Motor neuron (in vitro differentiated cells): ENCODE measurements at regions not wholly inside any gene's neighbourhood (a gene's known extent, or its start where the extent isn't known, plus 50 kb on each side); places are given as distances from the start of the nearest gene placed in this dataset.

Experiments
- ATAC-seq, 8 experiments: fragments of 200-7000 bp; cut with Tn5 transposase; replicated peaks in 6 of 8; 2 replicates each; pipeline ENCODE4 v1.8.0; 2021; ENCODE audit warnings: mild to moderate bottlenecking in 8 of 8, moderate library complexity in 8 of 8
- H3K27ac ChIP-seq, 2 donors: fragments of 250-450 bp; sonication (Bioruptor Pico); 2 replicates each; pipeline ENCODE4 v1.9.0; 2021; ENCODE audit warnings: antibody characterized with exemption in 2 of 2, mild to moderate bottlenecking in 2 of 2, moderate library complexity in 1 of 2
- H3K4me1 ChIP-seq, 2 donors: fragments of 250-450 bp; sonication (Bioruptor Pico); replicated peaks in 1 of 2; 2 replicates each; pipeline ENCODE4 v1.6.1; 2021; ENCODE audit warnings: antibody characterized with exemption in 2 of 2, mild to moderate bottlenecking in 2 of 2, moderate library complexity in 1 of 2
- H3K4me3 ChIP-seq, 5 donors: fragments of 250-450 bp; sonication (Bioruptor Pico); 2 replicates each; pipeline ENCODE4 v1.9.0; 2021; ENCODE audit warnings: antibody characterized with exemption in 5 of 5, mild to moderate bottlenecking in 5 of 5, moderate library complexity in 4 of 5
- WGBS, 10 experiments: fragments of 450-650 bp; shearing (Covaris generic); methylation state at CpG; one replicate each; pipeline ENCODE4 v1.0.0; 2022; 5-methylcytosine and 5-hydroxymethylcytosine counted together
- in situ Hi-C, 9 experiments: fragments of 400-800 bp; cut with MboI; loops; one replicate each; pipeline ENCODE4 v1.15.0; 2021; ENCODE audit warnings: low sequenced_read_pairs in 9 of 9, low pct_unique_long_range_greater_than_20kb in 2 of 9; ENCODE audit not compliant: unreplicated experiment in 9 of 9

DNA sequence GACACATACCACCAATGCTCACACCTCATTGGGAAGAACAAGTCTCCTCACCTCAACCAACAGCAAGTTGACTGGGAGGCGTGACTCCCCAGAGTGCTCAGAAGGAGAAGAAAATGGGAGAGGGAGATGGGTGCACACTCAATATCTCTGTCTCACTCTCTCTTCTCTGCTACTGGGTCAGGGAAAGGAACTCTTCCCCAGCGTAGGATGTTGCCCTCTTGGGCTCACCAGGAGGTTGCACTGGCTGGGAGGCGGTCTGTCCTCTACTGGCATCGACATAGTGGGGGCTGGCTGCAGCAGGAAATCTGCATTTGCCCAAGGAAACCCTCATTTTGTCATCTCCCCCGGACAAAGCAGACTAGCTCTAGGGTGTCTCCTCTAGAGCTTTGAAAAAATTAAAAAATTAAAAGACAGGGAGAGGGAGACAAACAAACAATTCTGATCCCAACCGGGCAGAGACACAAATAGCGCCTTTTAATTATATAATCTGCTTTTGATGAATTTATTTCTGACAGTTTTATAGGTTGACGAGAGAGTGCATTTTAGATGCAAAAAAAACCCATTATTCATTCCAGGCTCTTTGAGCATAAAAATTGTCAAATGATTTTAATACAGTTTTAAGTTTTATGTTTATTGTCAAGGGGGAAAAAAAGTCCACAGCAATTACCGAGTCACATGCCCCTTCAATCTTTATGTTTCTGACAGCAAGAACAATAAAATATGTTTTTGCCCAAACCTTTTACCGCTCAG lies 179.3 kb upstream of the MVB12B start:
- in situ Hi-C loops, result no loop called here
- WGBS, 10 experiments, result 3 to 100% (median 27%) methylated on average over 2 to 8 of the region's 10 CpGs; no CpG with 5 or more reads in 1 of the 10 experiments
- H3K27ac ChIP-seq, result peak overlapping the region; percentile 4 to 49
- peaks cover 49 to 63% of the 10 kb centered on the region in 2 donors for H3K4me1 ChIP-seq
- no peak overlapping the region for H3K4me3 ChIP-seq
- ATAC-seq, result peak in 6 of 8 experiments; percentile 17 to 66 (median 58)

DNA sequence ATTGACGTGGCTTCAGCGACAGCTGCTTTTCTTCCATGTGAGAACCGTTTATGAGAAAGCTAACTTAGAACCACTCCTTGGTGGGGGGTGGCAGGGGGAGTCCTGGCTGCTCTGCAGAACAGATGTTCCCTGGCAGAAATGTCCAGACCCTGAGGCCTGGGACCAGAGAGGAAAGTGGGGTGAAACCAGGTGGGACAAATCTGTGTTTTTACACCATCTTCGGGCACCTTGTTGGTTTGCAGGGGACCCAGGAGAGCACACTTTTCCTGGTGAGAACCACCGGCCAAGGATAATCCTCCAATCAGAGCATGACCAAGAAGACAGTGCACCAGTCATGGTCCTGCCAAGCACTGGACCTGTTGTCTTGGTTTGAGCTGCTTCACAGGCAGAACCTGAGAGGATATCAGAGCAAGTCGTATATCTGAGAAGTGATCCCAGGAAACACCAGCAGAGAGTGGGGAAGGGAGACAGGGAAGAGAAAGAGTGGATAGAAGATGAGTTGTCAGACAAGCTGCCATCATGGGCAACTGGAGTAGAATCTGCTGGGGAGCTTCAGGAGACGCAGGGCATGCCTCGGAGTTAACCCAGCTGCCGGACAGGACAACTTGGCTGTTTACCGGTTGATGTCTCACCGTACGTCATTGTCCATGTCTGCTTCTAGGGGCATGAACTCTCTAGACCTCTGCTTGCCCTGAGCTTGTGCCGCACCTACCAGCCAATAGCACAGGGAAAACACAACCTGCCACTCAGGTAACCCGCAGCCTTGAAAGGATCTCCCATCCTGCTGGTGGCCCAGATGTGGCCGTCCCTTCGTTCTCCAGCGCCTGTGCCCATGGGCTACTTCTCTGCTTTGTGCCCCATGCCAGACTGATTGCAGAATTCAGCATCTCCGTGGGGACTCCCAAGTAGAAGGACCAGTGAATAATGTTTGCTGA lies 178.4 kb upstream of the MVB12B start:
- Histone ChIP-seq H3K27ac (peak overlapping the region; percentile 29 to 49), H3K4me1 (peaks cover 50 to 63% of the 10 kb centered on the region in 2 donors), H3K4me3 (no peak overlapping the region)
- in situ Hi-C loops, result no loop called here
- 27 to 100% (median 62%) methylated on average over 1 to 8 of the region's 18 CpGs for WGBS, 10 experiments
- ATAC-seq, result peak in 4 of 8 experiments; percentile 20 to 36 (median 32)

DNA sequence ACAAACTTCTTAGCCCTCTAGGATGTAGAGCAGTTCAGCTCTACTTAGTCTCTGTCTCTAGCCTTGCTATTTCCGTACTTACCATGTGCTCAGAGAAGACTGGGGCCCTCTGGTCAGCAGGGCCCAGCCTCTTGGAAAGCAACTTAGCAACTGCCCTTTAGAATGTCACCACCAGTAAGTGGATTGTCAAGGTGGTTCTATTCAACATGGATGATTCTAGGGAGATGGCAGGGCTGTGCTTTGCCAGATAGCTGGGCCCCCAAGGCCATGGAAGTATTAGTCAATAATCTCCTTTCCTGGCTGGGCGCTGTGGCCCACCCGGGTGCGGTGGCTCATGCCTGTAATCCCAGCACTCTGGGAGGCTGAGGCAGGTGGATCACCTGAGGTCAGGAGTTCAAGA lies 177.6 kb upstream of the MVB12B start:
- no peak overlapping the region for H3K4me3 ChIP-seq
- H3K4me1 ChIP-seq, result peaks cover 52 to 63% of the 10 kb centered on the region in 2 donors
- in situ Hi-C loops, result no loop called here
- WGBS, 10 experiments, result 50 to 100% (median 87%) methylated on average over 1 to 3 of the region's 4 CpGs; no CpG with 5 or more reads in 6 of the 10 experiments
- ATAC-seq, result no peak
- H3K27ac ChIP-seq, result no peak overlapping the region

DNA sequence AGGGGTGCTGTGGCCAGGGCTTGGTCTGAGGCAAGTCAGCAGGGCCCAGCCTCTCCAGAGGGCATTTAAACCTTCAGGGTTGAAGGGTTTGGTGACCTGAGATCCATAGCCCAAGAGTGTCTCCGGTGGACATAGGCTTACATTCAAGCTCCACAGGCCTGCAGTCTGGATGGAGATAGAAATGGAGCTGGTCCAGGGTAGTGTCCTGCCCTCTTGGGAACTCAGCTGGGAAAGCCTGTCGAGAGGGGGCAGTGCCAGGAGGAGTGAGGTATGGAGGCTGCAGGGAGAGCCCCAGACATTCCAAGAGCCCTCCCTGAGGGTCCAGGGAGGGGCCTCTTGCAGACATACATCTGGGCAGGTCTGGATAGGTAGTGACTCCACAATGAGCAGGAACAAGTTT lies 177.0 kb upstream of the MVB12B start:
- 60 to 100% (median 80%) methylated on average over 1 to 2 of the region's 2 CpGs; no CpG with 5 or more reads in 5 of the 10 experiments for WGBS, 10 experiments

DNA sequence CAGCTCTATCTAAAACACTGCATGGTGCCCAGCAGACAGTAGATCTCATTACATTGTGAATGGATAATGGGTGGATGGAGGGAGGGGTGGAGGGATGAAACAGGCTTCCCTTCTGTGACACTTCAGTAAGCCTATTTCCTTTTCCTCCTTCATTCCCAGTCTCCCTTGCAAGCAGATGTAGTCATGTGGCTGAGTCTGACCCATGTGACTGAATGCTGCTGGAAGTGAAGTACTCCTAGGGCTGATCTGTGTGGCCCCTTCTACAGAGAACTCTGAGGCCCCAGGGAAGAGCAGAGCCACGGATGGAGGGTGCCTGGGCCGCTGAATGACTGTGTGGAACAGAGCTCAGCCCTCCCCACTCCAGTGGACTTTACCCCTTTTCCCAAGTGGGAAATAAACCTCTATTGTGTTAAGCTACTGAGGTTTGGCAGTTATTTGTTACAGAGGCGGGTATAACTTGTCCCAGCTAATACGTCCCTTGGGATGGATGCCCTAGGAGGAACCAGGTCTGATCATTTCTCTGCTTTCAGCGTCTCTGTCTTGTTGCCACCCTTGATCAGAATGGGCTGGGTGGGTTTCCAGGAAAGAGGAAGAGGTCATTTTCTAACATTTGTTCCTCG lies 176.1 kb upstream of the MVB12B start:
- H3K27ac ChIP-seq, result peak overlapping the region in 1 of 2 donors; percentile 18
- in situ Hi-C loops, result no loop called here
- 20 to 100% (median 78%) methylated on average over 1 to 2 of the region's 6 CpGs; no CpG with 5 or more reads in 6 of the 10 experiments for WGBS, 10 experiments
- peak in 3 of 8 experiments; percentile 2 to 43 (median 20) for ATAC-seq
- peaks cover 55 to 65% of the 10 kb centered on the region in 2 donors for H3K4me1 ChIP-seq
- H3K4me3 ChIP-seq, result no peak overlapping the region

More for the DNA sequence above, 177.0 kb upstream of the MVB12B start:
- in situ Hi-C loops, result no loop called here
- Histone ChIP-seq H3K4me1 (peaks cover 54 to 63% of the 10 kb centered on the region in 2 donors), H3K4me3 (no peak overlapping the region), H3K27ac (no peak overlapping the region)
- ATAC-seq, result no peak

DNA sequence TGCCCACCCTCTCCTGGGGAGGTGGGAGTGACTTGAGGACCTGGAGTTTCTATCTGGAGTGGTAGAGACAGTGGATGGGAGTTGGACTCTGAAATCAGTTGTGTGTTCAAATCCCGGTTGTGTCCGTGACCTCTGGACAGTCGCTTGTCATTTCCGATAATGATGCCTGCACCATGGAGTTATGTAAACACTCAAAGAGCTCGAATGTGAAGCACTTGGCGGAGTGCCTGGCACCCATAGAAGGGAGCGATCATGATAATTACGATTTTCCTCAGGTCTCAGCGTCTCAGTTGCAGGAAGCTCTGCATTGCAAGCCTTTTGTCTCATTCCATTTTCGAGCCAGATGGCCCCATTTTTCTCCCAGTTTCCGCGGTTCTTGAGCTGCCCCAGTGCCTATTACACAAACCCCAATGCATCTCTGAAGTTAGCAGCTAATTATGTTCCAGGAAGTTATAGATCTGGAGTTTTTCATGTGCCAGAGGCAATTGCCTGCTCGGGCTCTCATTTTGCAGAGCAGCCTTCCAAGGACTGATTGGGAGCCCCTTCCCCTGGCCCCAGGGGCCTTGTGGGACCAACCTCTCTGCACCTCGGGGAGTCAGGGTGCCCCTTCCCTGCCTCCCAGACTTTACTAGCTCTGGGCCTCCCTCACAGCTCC lies 175.5 kb upstream of the MVB12B start:
- H3K4me3 ChIP-seq, result no peak overlapping the region
- peak in 1 of 8 experiments; percentile 3 for ATAC-seq
- peaks cover 54 to 62% of the 10 kb centered on the region in 2 donors for H3K4me1 ChIP-seq
- peak overlapping the region; percentile 37 to 60 for H3K27ac ChIP-seq
- in situ Hi-C loops, result no loop called here
- 0 to 95% (median 63%) methylated on average over 1 to 7 of the region's 14 CpGs; no CpG with 5 or more reads in 4 of the 10 experiments for WGBS, 10 experiments

DNA sequence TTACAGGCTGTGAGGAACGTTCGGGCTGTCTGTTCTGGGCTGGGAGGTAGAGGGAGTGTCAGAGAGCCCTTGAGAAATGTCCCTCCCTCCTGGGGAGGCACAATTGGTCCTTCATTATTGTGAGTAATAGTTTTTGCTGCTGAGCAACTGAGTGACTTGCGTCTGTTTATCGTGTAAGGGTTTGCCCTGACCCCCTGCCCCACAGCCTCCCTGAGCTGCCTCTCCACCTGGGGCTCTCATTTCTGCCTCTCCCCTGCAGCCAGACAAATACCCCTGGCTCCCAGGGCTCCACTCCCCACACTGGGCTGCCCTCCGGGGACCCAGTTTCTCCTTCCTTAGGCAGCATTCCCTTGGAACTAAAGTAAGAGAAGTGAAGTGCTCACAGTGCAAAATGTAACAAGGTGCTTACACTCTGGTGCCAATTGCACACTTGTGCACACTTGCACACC lies 174.9 kb upstream of the MVB12B start:
- ATAC-seq, result peak; percentile 46 to 89 (median 80)
- peak overlapping the region; percentile 37 to 60 for H3K27ac ChIP-seq
- in situ Hi-C loops, result no loop called here
- peaks cover 50 to 61% of the 10 kb centered on the region in 2 donors for H3K4me1 ChIP-seq
- H3K4me3 ChIP-seq, result no peak overlapping the region
- 0 to 19% (median 8%) methylated on average over 1 to 4 of the region's 5 CpGs; no CpG with 5 or more reads in 5 of the 10 experiments for WGBS, 10 experiments

DNA sequence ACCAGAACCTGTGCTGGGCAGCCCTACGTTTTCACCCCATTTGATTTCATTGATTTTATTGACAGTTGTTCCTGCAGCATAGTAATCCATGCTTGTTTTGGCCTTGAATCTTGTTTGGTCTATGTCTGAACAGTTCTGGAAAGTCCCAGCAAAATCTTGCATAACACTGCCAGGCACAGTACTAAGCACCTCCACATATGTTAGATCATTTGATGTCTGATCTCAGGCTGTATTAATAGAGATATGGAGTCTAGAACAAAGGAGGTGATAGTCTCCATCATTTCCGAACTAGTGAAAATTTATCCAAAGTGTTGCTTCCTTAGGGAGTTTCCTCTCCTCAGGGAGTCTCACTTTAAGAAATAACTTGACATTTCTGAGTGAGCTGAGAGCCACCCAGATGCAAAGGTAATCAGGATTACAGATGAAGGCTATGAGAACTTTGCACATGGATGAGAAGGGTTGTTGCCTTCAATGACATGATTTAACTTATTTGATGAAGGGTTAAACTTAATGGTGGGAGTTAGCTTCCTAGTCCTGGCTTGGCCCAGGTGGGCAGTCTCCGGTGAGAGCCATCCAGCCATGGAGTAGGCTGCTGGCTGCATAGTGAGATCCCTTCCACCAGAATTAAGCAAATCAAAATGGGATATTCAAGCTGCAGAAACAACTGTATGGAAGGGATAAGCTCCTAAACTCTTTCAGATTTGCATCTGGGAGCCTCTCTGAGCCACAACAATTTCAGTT lies 173.8 kb upstream of the MVB12B start:
- WGBS, 10 experiments, result 30 to 100% (median 84%) methylated on average over 1 to 3 of the region's 3 CpGs; no CpG with 5 or more reads in 3 of the 10 experiments

DNA sequence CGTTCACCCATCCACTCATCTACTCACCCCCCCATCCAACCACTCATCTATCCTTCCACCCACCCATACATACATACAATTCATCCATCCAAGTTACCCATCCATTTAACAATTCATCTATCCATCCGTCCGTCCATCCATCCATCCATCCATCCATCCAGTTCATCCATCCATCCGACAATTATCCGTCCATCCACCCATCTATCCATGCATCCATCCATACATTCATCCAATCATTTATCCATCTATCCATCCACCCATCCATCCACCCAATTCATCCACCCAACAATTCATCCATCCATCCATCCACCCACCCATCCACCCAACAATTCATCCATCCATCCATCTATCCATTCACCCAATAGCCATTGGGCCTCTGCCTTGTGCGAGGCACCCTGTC lies 173.2 kb upstream of the MVB12B start:
- in situ Hi-C loops, result no loop called here
- H3K27ac ChIP-seq, result no peak overlapping the region
- WGBS, 10 experiments, result 0 to 100% (median 80%) methylated on average over 1 to 6 of the region's 6 CpGs; no CpG with 5 or more reads in 3 of the 10 experiments
- no peak overlapping the region for H3K4me3 ChIP-seq
- ATAC-seq, result no peak
- H3K4me1 ChIP-seq, result peaks cover 51 to 61% of the 10 kb centered on the region in 2 donors

More for the DNA sequence above, 173.8 kb upstream of the MVB12B start:
- in situ Hi-C loops, result no loop called here
- H3K27ac ChIP-seq, result no peak overlapping the region
- ATAC-seq, result no peak
- H3K4me1 ChIP-seq, result peaks cover 50 to 61% of the 10 kb centered on the region in 2 donors
- H3K4me3 ChIP-seq, result no peak overlapping the region

DNA sequence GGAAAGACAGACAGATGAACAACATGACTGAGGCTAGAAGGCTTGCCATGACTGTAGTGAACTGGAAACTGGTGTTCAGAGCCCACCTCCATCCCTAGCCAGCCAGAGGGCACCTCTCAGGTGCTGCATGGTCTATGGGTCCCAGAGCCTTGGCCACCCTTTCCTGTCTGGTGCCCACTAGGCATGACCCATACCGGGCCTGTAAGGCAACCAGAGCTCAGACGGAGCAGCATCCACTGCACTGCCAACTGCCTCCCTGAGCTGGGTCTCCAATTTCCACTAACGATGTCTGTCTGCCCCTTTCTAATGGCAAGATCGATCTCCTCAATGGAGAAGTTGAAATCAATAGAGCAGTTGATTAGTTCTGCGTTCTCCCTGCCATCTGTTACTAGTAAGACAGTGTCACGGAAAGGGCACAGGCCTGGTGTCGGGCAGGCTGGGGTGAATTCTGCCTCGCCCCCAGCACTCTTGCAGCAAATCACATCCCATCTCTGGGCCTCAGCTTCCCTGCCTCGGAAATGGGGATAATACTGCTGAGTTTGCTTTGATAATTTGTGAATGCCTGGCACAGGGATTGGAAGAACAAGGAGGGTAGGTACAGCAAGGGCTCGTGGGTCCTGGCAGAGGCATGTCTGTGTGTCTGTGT lies 172.3 kb upstream of the MVB12B start:
- 0 to 100% (median 63%) methylated on average over 1 to 7 of the region's 10 CpGs; no CpG with 5 or more reads in 3 of the 10 experiments for WGBS, 10 experiments
- ATAC-seq, result no peak
- no peak overlapping the region for H3K4me3 ChIP-seq
- in situ Hi-C loops, result no loop called here
- peak overlapping the region; percentile 16 to 49 for H3K27ac ChIP-seq
- H3K4me1 ChIP-seq, result peaks cover 51 to 65% of the 10 kb centered on the region in 2 donors

DNA sequence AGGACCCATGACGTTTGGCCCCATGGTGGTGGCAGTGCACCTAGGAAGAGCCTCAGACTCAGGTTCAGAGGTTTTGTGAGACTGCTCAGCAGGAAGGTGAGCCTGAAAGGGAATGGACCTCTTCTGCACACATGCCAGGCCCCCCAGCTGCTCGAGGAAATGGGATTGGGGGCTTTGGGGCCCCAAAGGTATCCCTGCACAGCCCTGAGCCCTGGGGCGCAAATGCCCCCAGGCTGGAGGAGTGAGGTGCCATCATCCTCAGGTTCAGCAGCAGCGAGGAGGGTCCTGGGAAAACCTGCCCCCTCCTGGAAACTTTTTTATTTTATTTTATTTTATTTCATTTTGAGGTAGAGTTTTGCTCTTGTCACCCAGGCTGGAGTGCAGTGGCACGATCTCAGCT lies 171.8 kb upstream of the MVB12B start:
- WGBS, 10 experiments, result 0 to 90% (median 75%) methylated on average over 1 to 4 of the region's 5 CpGs; no CpG with 5 or more reads in 4 of the 10 experiments
- Histone ChIP-seq H3K4me1 (peaks cover 51 to 65% of the 10 kb centered on the region in 2 donors), H3K27ac (peak overlapping the region; percentile 16 to 49), H3K4me3 (no peak overlapping the region)
- in situ Hi-C loops, result no loop called here
- no peak for ATAC-seq
